CD14-positive monocyte (primary cell): ENCODE measurements at regions not wholly inside any gene's neighbourhood (a gene's known extent, or its start where the extent isn't known, plus 50 kb on each side); places are given as distances from the start of the nearest gene placed in this dataset.

ENCODE experiments used
- DNase-seq, 3 donors: peaks; one replicate each; pipeline ENCODE4 v3.0.0-alpha.2; 2011 to 2022
- H2AFZ ChIP-seq: 2 replicates; pipeline ENCODE4 v1.6.0; 2012; ENCODE audit warnings: mild to moderate bottlenecking, low read depth, low read length, inconsistent platforms; ENCODE audit not compliant: insufficient read depth, poor library complexity, severe bottlenecking
- H3K27ac ChIP-seq, 2 donors: 1 replicate in 1 of 2; 2 replicates in 1 of 2; pipeline ENCODE4 v1.5.1; 2012 to 2013; ENCODE audit warnings: low read length in 2 of 2, control low read depth in 1 of 2, inconsistent platforms in 1 of 2, low read depth in 1 of 2, mild to moderate bottlenecking in 1 of 2
- H3K27me3 ChIP-seq, 2 donors: one replicate each; pipeline versions ENCODE4 v1.6.0 to v1.6.1; 2011 to 2013; ENCODE audit warnings: low read length in 2 of 2; ENCODE audit not compliant: control insufficient read depth in 2 of 2, insufficient read depth in 2 of 2
- H3K36me3 ChIP-seq, 2 donors: replicated peaks in 1 of 2; 1 replicate in 1 of 2; 2 replicates in 1 of 2; pipeline versions ENCODE4 v1.5.1 to v1.6.1; 2012 to 2013; ENCODE audit warnings: low read length in 2 of 2, control low read depth in 1 of 2, inconsistent platforms in 1 of 2, mild to moderate bottlenecking in 1 of 2; ENCODE audit not compliant: insufficient read depth in 2 of 2, control insufficient read depth in 1 of 2
- H3K4me1 ChIP-seq, 2 donors: 1 replicate in 1 of 2; 2 replicates in 1 of 2; pipeline versions ENCODE4 v1.5.1 to v1.6.1; 2012 to 2013; ENCODE audit warnings: low read length in 2 of 2, control low read depth in 1 of 2, inconsistent platforms in 1 of 2, mild to moderate bottlenecking in 1 of 2, moderate library complexity in 1 of 2; ENCODE audit not compliant: insufficient read depth in 2 of 2, control insufficient read depth in 1 of 2
- H3K4me2 ChIP-seq: replicated peaks from 2 replicates; pipeline ENCODE3; 2012; ENCODE audit warnings: low read length, moderate library complexity, mild to moderate bottlenecking; ENCODE audit not compliant: poor library complexity, severe bottlenecking; ENCODE audit errors: extremely low read depth
- H3K4me3 ChIP-seq, 3 experiments: fragments of 200-600 bp in 1 of 3; sonication (generic) in 1 of 3; replicated peaks in 1 of 3; 1 replicate in 2 of 3; 2 replicates in 1 of 3; pipeline ENCODE4 v1.5.1; 2011 to 2013; ENCODE audit warnings: low read length in 3 of 3, mild to moderate bottlenecking in 3 of 3, control low read depth in 2 of 3, low read depth in 2 of 3, inconsistent platforms in 1 of 3, moderate library complexity in 1 of 3
- H3K79me2 ChIP-seq: 2 replicates; pipeline ENCODE4 v1.6.0; 2012; ENCODE audit warnings: mild to moderate bottlenecking, control low read depth, inconsistent platforms, low read length, moderate library complexity; ENCODE audit not compliant: insufficient read depth
- H3K9ac ChIP-seq: 2 replicates; pipeline ENCODE4 v1.6.0; 2017; ENCODE audit warnings: low read length, mild to moderate bottlenecking; ENCODE audit not compliant: insufficient read depth, poor library complexity, severe bottlenecking
- H3K9me3 ChIP-seq, 2 donors: replicated peaks in 1 of 2; 1 replicate in 1 of 2; 2 replicates in 1 of 2; pipeline versions ENCODE4 v1.5.1 to v1.6.1; 2012 to 2013; ENCODE audit warnings: low read length in 2 of 2, control low read depth in 1 of 2; ENCODE audit not compliant: control insufficient read depth in 1 of 2, insufficient read depth in 1 of 2
- H4K20me1 ChIP-seq: 2 replicates; pipeline ENCODE4 v1.6.0; 2012; ENCODE audit warnings: mild to moderate bottlenecking, low read length, control low read depth, moderate library complexity; ENCODE audit not compliant: insufficient read depth
- H3K27ac Mint-ChIP-seq, 7 donors: one replicate each; pipeline ENCODE4 v1.8.0; 2020; ENCODE audit warnings: mild to moderate bottlenecking in 7 of 7, mixed read lengths in 7 of 7, moderate library complexity in 6 of 7, inconsistent platforms in 2 of 7
- H3K27me3 Mint-ChIP-seq, 3 donors: one replicate each; pipeline ENCODE4 v1.8.0; 2021 to 2022; ENCODE audit warnings: low read depth in 3 of 3, mild to moderate bottlenecking in 3 of 3, mixed read lengths in 3 of 3, moderate library complexity in 3 of 3, inconsistent platforms in 1 of 3
- H3K36me3 Mint-ChIP-seq, 2 donors: one replicate each; pipeline ENCODE4 v1.8.0; 2020; ENCODE audit warnings: mixed read lengths in 2 of 2, inconsistent platforms in 1 of 2, mild to moderate bottlenecking in 1 of 2
- H3K4me1 Mint-ChIP-seq: one replicate; pipeline ENCODE4 v1.8.0; 2020; ENCODE audit warnings: mild to moderate bottlenecking, mixed read lengths
- H3K4me3 Mint-ChIP-seq, 2 donors: one replicate each; pipeline ENCODE4 v1.8.0; 2020; ENCODE audit warnings: mild to moderate bottlenecking in 2 of 2, mixed read lengths in 2 of 2, moderate library complexity in 1 of 2
- H3K9me3 Mint-ChIP-seq, 7 donors: one replicate each; pipeline ENCODE4 v1.8.0; 2020 to 2022; ENCODE audit warnings: mixed read lengths in 7 of 7, mild to moderate bottlenecking in 6 of 7, moderate library complexity in 6 of 7, inconsistent platforms in 2 of 7
- CTCF ChIP-seq: fragments of 200-600 bp; IDR thresholded peaks from one replicate; pipeline ENCODE4 v1.8.0; 2022; ENCODE audit warnings: antibody characterized with exemption, mild to moderate bottlenecking
- WGBS: methylation state at CpG from one replicate; pipeline ENCODE4 v1.1.5; 2013; ENCODE audit warnings: missing lambda C conversion rate; ENCODE audit not compliant: insufficient coverage; 5-methylcytosine and 5-hydroxymethylcytosine counted together
- intact Hi-C, 2 donors: fragments of 100-400 bp; cut with micrococcal nuclease; formaldehyde crosslinking; loops; one replicate each; pipeline versions ENCODE4 v1.15.0 to v1.15.1; 2023

GRCh38 chr18:28854964-28855363, 678.0 kb upstream of the CDH2 start:
- Mint-ChIP-seq H3K4me1 (no peaks in the 10 kb centered on the region), H3K4me3 (no peak overlapping the region), H3K27ac (no peak overlapping the region), H3K36me3 (no peaks in the 10 kb centered on the region), H3K27me3 (no peaks in the 10 kb centered on the region), H3K9me3 (peaks cover 0 to 10% (median 2%) of the 10 kb centered on the region in 7 donors)
- Histone ChIP-seq H4K20me1 (no peaks in the 10 kb centered on the region), H2AFZ (no peak overlapping the region), H3K79me2 (no peaks in the 10 kb centered on the region), H3K4me3 (no peak overlapping the region), H3K27me3 (no peaks in the 10 kb centered on the region), H3K4me2 (no peak overlapping the region), H3K9me3 (no peaks in the 10 kb centered on the region), H3K9ac (no peak overlapping the region), H3K4me1 (no peaks in the 10 kb centered on the region), H3K36me3 (no peaks in the 10 kb centered on the region), H3K27ac (no peak overlapping the region)
- no peak for TF ChIP-seq CTCF
- no CpG with 5 or more reads among the region's 1 CpG for WGBS
- intact Hi-C loops: no loop called here
- DNase-seq: no peak

GRCh38 chr18:28846958-28847357, 670.0 kb upstream of the CDH2 start:
- WGBS: 77% methylated on average over 3 of the region's 3 CpGs
- Histone ChIP-seq H3K4me2 (no peak overlapping the region), H2AFZ (no peak overlapping the region), H3K9ac (no peak overlapping the region), H3K4me1 (no peaks in the 10 kb centered on the region), H3K27ac (no peak overlapping the region), H3K36me3 (no peaks in the 10 kb centered on the region), H3K27me3 (no peaks in the 10 kb centered on the region), H4K20me1 (no peaks in the 10 kb centered on the region), H3K4me3 (no peak overlapping the region), H3K9me3 (peaks cover 0 to 11% of the 10 kb centered on the region in 2 donors), H3K79me2 (no peaks in the 10 kb centered on the region)
- no peak for TF ChIP-seq CTCF
- Mint-ChIP-seq H3K9me3 (peaks cover 2 to 16% (median 7%) of the 10 kb centered on the region in 7 donors), H3K36me3 (no peaks in the 10 kb centered on the region), H3K27me3 (no peaks in the 10 kb centered on the region), H3K4me3 (no peak overlapping the region), H3K27ac (no peak overlapping the region), H3K4me1 (no peaks in the 10 kb centered on the region)
- intact Hi-C loops: no loop called here
- no peak for DNase-seq
